HFFc6 (cell line): ENCODE measurements at regions not wholly inside any gene's neighbourhood (a gene's known extent, or its start where the extent isn't known, plus 50 kb on each side); places are given as distances from the start of the nearest gene placed in this dataset.
"Not testable (repeated sequence)": the region's sequence is repeated elsewhere in the genome, so short reads cannot be mapped to it uniquely, and the experiment has no call there.

Experiments
- DNase-seq: peaks from one replicate; pipeline ENCODE4 v3.0.0-alpha.2; 2018
- H3K27ac Mint-ChIP-seq: 2 replicates; pipeline ENCODE4 v1.8.0; 2020; ENCODE audit warnings: mild to moderate bottlenecking, mixed read lengths
- H3K27me3 Mint-ChIP-seq: 2 replicates; pipeline ENCODE4 v1.8.0; 2021; ENCODE audit warnings: mild to moderate bottlenecking, moderate library complexity, mixed read lengths; ENCODE audit not compliant: insufficient read depth
- H3K36me3 Mint-ChIP-seq: 2 replicates; pipeline ENCODE4 v1.8.0; 2021; ENCODE audit warnings: low read depth, mixed read lengths
- H3K4me1 Mint-ChIP-seq: 2 replicates; pipeline ENCODE4 v1.8.0; 2020; ENCODE audit warnings: low read depth, mixed read lengths
- H3K4me3 Mint-ChIP-seq: 2 replicates; pipeline ENCODE4 v1.8.0; 2020; ENCODE audit warnings: mild to moderate bottlenecking, moderate library complexity, mixed read lengths
- H3K9me3 Mint-ChIP-seq: 2 replicates; pipeline ENCODE4 v1.8.0; 2020; ENCODE audit warnings: mild to moderate bottlenecking, mixed read lengths
- TF ChIP-seq, protein P1 (sequence below): fragments of 200-600 bp; sonication (generic); IDR thresholded peaks from 2 replicates; pipeline ENCODE4 v1.5.0; 2021; ENCODE audit warnings: antibody characterized with exemption, mild to moderate bottlenecking

DNA sequence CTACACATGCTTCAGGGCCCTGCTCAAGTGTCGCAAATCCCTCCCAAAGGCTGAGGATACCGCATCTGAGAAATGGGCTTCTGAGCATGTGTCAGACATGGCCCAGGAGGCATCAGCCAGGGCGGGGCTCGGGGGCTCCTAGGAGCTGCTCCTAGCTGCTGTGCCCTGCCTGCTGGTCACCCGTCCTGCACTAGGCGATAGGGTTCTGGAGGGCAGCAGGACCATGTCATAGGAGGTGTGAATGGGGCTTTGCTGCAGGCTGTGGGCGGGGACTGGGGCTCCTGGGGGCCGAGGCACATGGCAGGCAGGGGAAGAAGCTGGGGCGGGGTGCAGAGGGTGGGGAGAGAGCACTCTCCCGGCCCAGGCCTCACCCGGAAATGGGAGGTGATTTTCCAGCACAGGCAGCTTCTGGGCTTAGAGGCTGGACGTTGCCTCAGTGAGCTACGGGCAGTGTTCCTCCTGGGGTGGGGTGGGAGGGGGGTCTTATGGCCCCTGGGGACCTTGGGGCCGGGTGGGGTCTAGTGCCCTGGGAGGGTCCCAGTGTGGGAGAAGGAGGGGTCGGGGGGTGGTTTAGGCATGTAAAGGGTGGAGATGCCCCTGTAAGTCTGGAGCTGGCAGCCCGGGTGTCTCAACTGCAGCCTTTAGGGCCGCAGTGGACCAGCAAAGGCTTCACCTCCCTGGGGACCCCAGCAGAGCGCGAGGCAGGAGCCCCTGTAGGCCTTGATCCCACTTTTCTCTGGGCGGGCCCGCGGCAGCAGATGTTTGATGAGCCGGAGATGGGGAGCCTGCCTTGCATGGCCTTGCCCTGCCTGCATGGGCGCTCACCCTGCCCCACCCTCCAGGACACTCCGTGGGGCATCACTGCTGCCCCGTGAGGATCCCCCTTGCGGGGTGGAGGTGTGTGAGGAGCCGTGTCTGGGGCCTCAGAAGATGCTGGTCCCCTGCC lies 98.6 kb upstream of the LRPAP1 start:
- TF ChIP-seq, protein P1, sequence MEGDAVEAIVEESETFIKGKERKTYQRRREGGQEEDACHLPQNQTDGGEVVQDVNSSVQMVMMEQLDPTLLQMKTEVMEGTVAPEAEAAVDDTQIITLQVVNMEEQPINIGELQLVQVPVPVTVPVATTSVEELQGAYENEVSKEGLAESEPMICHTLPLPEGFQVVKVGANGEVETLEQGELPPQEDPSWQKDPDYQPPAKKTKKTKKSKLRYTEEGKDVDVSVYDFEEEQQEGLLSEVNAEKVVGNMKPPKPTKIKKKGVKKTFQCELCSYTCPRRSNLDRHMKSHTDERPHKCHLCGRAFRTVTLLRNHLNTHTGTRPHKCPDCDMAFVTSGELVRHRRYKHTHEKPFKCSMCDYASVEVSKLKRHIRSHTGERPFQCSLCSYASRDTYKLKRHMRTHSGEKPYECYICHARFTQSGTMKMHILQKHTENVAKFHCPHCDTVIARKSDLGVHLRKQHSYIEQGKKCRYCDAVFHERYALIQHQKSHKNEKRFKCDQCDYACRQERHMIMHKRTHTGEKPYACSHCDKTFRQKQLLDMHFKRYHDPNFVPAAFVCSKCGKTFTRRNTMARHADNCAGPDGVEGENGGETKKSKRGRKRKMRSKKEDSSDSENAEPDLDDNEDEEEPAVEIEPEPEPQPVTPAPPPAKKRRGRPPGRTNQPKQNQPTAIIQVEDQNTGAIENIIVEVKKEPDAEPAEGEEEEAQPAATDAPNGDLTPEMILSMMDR: no peak
- peaks cover 14% of the 10 kb centered on the region for H3K27me3 Mint-ChIP-seq
- H3K36me3 Mint-ChIP-seq: peaks cover 4% of the 10 kb centered on the region; the same call in 1 of the 2 replicates
- H3K4me1 Mint-ChIP-seq: no peaks in the 10 kb centered on the region
- no peak for DNase-seq
- H3K4me3 Mint-ChIP-seq: no peak overlapping the region
- H3K27ac Mint-ChIP-seq: no peak overlapping the region
- H3K9me3 Mint-ChIP-seq: peaks cover 7% of the 10 kb centered on the region

DNA sequence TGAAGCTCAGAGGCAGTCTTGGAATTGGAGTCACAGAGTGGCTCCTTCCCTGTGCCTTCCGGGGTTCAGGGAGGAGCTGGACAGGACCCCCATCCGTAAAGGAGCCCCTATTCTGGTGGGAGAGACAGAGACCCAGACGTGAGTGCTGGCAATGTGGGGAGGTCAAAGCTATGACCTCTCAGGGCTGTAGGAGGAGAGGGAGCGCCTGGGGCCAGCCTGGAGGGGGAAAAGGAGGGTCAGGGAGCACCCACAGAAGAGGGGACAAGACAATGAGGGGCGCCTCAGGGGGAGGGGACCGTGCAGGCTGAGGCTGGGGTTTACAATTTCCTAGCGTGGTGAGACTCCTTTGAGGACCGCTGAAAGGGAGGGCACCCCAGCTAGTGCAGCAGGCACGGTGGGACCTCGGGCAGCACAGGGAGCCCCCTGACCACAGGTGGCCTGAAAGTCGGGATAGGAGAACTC lies 97.9 kb upstream of the LRPAP1 start:
- Mint-ChIP-seq H3K27me3 (peaks cover 14% of the 10 kb centered on the region), H3K4me3 (no peak overlapping the region), H3K9me3 (peaks cover 7% of the 10 kb centered on the region), H3K36me3 (peaks cover 4% of the 10 kb centered on the region; the same call in 1 of the 2 replicates), H3K4me1 (no peaks in the 10 kb centered on the region), H3K27ac (no peak overlapping the region)
- DNase-seq: no peak
- TF ChIP-seq, protein P1: no peak

DNA sequence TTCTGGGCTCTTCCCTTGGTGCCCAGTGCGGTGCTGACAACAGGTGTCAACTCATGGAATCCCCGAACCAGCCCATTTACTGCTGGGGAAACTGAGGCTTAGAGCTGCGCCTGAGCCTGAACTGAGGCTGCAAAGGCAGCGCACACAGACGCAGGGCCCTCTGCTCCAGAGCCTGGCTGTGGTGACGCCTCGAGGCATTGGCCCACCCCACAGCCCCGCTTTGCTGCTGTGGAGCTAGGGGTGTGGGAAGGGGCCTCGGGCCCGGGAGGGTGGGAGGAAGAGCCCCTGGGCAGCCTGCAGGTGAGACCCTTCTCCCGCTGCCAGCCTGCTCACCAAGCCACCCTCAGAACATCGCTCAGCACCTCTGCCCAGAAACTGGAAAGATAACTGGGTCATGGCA lies 97.4 kb upstream of the LRPAP1 start:
- TF ChIP-seq, protein P1: no peak
- Mint-ChIP-seq H3K27me3 (peaks cover 14% of the 10 kb centered on the region), H3K36me3 (no peaks in the 10 kb centered on the region), H3K9me3 (peaks cover 7% of the 10 kb centered on the region), H3K4me1 (no peaks in the 10 kb centered on the region), H3K4me3 (no peak overlapping the region), H3K27ac (no peak overlapping the region)
- no peak for DNase-seq

DNA sequence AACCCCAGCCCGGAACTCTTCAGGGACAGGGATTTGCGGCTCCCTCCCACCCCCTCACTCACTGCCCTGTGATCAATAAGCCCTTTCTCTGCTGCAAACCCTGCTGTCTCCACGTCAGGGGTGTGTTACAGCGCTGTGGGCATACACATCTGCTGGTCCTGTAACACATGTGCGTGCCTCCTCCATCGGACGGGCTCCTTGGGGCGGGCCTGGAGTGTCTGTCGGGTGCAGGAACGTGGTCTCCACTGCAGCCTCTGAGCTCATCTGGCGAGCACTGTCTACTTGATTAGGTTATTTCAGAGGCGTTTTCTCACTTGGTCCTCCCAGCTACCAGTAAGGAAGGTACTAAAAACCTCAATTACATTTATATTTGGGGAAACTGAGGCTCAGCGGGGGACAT lies 97.0 kb upstream of the LRPAP1 start:
- not testable (repeated sequence) for H3K4me1 Mint-ChIP-seq, H3K27ac Mint-ChIP-seq, H3K4me3 Mint-ChIP-seq, DNase-seq, H3K9me3 Mint-ChIP-seq, H3K36me3 Mint-ChIP-seq
- peaks cover 14% of the 10 kb centered on the region for H3K27me3 Mint-ChIP-seq

DNA sequence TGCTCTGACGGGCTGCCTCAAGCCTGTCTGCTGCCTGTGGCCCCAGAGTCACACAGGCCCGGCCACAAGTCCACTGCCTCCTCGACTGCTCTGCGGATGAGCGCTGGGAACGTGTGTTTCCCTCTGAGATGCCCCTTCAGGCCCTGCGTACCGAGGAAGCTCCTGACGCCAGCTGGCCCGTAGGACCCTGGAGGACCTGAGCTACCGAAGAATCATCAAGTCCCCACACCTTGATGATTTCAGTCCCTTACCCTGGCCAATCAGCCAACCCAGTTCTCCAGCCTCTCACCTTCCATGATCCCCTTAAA lies 96.6 kb upstream of the LRPAP1 start:
- no peak overlapping the region for H3K4me3 Mint-ChIP-seq
- H3K4me1 Mint-ChIP-seq: no peaks in the 10 kb centered on the region
- no peaks in the 10 kb centered on the region for H3K36me3 Mint-ChIP-seq
- no peak for DNase-seq
- no peak overlapping the region for H3K27ac Mint-ChIP-seq
- peaks cover 7% of the 10 kb centered on the region for H3K9me3 Mint-ChIP-seq
- peaks cover 14% of the 10 kb centered on the region for H3K27me3 Mint-ChIP-seq
- TF ChIP-seq, protein P1: no peak

DNA sequence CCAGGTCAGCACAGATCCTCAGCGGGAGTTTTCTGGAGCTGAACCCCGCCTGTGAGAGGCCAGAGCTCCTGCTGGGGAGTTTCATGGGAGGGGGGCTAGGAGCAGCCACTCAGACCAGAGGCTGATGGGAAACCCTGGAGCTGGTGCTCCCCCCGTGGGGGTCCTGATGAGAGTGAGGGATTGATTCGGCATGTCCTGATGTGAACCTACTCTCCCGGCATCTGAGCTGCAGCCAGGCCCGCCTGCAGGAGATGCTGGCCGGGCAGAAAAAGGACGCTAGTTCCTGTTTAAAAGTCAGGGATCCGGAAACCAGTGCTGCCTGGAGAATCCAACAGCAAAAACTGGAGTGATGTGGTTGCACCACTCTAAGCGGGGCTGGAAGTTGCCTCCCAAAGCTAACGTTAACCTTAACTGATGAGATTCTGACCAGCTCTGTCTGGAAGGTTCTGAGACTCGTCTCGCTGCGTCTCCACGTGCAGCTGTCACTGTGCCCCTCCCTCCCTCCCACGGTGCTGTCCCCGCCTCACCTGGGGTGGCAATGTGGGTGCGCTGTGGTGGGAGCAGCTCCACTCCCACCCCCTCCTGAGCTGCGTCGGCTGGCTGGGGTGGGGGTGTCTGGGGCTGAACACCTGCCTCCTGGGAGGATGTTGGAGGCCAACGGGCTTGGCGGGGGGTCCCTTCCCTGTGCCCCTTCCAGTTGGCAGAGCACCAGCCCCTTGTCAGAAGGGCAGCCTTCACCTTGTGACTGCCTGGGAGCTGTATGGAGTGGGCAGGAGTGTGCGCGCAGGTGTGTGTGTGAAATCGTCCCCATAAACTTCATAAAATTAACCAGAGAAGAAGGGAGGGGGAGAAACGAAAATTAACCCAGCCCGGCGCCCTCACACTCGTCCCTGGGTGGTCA lies 96.0 kb upstream of the LRPAP1 start:
- H3K27me3 Mint-ChIP-seq: peaks cover 18% of the 10 kb centered on the region
- H3K27ac Mint-ChIP-seq, H3K36me3 Mint-ChIP-seq, H3K4me3 Mint-ChIP-seq, H3K9me3 Mint-ChIP-seq, DNase-seq, H3K4me1 Mint-ChIP-seq: not testable (repeated sequence)

DNA sequence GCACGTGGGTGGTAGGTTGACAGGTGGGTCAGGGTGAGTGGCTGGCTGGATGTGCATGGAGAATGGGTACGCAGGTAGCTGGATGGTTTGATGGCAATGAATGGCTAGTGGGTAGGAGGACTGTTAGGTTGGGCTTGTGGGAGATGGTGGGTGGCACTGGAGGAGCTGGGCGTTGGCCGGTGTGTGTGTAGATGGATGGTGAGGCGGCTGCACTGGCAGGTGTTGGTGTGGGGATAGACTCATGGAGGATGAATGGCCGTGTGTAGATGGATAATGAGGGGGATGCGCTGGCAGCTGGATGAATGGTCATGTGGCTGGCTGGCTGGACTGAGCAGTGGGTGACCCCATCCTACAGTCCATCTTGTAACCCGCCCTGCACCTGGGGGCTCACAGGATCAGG lies 95.2 kb upstream of the LRPAP1 start:
- not testable (repeated sequence) for H3K9me3 Mint-ChIP-seq, H3K36me3 Mint-ChIP-seq, H3K4me1 Mint-ChIP-seq, DNase-seq, H3K4me3 Mint-ChIP-seq, H3K27ac Mint-ChIP-seq
- H3K27me3 Mint-ChIP-seq: peaks cover 16% of the 10 kb centered on the region

DNA sequence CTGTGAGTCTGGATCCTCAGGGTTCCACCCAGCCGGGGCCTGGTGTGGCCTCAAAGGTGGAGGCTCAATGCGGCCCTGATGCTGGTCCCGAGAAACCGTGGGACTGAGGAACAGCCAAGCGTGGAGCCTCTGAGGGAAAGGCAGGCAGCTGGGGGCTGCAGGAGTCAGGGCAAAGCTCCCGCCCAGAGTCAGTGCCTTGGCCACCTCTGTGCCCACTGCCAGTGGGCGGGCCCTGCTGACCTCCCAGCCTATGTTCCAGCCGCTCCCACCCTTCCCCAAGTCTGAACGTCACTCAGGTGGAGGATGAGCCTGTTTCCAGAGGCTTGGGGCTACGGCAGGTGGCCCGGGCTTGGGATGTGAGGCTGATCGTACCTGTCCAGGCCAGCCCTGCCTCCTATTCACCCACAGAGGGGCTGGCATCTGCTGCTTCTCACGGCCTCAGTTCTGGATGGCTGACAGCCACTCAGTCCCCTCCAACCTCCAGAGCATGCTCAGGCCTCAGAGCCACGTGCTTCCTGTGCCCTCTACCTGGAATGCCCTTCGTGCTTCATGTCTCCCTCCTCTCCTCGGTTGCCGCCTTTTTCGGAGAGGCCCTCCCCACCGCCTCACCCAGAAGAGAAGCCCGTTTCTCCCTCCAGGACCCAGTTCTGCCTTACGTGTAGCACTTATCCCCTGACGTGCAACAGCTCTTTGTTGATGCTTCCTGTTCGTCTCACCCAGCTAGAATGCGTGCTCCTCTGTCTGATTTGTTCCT lies 94.1 kb upstream of the LRPAP1 start:
- DNase-seq, H3K4me1 Mint-ChIP-seq, H3K9me3 Mint-ChIP-seq, H3K27ac Mint-ChIP-seq, H3K36me3 Mint-ChIP-seq, H3K4me3 Mint-ChIP-seq: not testable (repeated sequence)
- H3K27me3 Mint-ChIP-seq: peaks cover 16% of the 10 kb centered on the region

DNA sequence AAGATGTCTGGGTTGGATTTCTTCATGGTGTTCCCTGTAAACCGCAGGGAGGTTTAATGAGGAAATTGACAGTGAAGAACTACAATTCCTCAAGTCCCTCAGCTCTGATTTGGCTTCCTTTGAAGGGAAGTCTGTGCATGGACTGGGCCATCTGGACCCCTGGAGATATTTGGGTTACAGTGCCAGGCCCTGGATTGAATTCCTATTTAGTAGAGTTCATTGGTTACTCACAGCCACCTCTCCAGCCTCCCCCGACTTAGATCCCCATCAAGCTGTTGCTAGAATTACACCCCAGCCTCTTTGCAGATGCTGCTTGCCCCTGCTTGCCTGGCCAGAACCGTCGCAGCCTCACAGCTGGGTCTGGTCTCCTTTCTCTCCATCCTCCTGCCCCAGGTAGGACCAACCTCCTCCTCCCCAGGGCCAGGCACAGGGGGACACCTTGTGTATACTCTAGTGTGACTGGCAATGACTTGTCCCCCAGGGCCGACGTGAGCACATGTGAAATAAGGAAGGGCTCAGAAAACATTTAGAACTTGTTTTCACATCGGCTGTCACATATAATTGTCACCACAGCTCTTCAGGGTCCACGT lies 93.2 kb upstream of the LRPAP1 start:
- not testable (repeated sequence) for DNase-seq, H3K36me3 Mint-ChIP-seq, H3K4me1 Mint-ChIP-seq, H3K9me3 Mint-ChIP-seq, H3K4me3 Mint-ChIP-seq, H3K27ac Mint-ChIP-seq
- peaks cover 16% of the 10 kb centered on the region for H3K27me3 Mint-ChIP-seq
